HG03354 (cell line): ENCODE measurements at regions not wholly inside any gene's neighbourhood (a gene's known extent, or its start where the extent isn't known, plus 50 kb on each side); places are given as distances from the start of the nearest gene placed in this dataset.
A peak's percentile ranks its signal among the peaks of the same experiment; 100 is the strongest.

Experiments used
- ATAC-seq: cut with Tn5 transposase; IDR thresholded peaks from one replicate; pipeline ENCODE4 v1.9.1; 2021; ENCODE audit warnings: mild to moderate bottlenecking; ENCODE audit not compliant: unreplicated experiment, poor library complexity, severe bottlenecking

DNA sequence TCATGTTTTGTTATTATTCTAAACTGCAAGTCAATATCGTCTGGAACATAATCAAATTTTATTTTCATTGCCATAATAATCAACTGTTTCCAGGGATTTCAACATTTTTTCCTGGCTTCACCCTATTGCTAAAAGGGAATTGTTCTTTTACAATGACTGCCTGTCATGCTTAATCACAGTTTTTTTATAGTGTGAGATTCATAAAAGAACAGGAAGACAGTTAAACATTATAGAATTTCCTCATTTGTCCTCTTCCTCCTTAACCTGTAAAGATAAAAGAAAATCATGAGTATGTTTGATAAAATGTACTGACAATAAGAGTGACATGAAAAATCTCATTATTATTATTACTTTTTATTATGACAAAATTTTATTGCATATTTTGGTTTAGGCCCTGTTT lies 73.3 kb upstream of the CENPW start:
- ATAC-seq: no peak

DNA sequence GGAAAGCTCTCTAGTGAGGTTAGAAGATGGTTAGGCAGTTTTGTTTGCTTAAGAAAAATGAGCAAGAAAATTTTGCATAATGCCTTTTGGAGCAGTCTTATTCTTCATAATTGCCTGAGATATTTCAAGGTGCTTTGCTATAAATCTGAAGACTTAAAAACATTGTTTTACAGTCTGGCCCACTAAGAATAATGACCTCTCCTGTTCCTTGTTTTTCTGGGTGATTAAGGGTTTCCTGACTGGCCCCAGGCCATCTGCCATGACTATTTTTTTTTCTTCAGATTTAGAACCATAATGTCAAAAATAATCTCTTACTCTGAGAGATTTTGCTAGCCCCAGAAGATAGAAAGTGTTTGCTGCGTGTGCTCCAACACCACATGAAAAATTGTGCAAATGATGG lies 72.3 kb upstream of the CENPW start:
- ATAC-seq: peak; percentile 17

DNA sequence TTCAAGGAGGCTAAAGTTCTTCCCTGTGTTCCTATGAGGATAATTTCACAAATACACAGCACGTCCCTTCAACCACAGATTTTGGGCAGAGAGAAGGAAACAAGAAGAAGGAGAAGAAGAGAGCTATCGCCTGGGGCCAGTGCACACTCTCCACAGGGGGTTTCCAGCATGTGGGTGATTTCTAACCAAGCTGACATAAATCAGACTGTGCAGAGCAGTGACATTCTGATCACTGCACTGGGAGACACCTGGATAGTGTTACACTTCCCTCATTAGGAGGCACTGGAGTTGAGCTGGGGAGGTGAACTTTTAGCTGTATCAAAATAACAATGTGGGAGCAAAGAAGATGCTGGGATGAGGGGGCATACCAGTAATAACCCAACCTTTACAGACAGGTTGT lies 71.8 kb upstream of the CENPW start:
- ATAC-seq: peak; percentile 82

DNA sequence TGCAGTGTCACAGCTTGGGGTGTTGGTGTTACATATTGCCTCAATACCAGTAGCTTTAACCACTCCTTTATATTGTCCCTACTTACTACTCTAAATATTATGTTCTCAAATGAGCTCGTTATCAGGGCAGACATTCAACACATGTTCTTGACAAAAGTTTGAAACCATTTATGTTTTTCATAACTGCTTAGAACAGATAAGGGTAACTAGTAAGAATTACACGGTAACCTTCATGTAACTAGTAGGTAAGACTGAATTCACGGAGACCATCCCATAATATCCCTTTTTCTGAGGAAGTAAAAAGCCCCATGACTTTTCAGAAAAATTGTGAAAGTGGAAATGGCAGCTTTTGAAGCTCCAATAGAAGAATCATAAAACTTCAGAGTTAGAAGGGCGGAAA lies 59.6 kb upstream of the CENPW start:
- ATAC-seq: no peak

DNA sequence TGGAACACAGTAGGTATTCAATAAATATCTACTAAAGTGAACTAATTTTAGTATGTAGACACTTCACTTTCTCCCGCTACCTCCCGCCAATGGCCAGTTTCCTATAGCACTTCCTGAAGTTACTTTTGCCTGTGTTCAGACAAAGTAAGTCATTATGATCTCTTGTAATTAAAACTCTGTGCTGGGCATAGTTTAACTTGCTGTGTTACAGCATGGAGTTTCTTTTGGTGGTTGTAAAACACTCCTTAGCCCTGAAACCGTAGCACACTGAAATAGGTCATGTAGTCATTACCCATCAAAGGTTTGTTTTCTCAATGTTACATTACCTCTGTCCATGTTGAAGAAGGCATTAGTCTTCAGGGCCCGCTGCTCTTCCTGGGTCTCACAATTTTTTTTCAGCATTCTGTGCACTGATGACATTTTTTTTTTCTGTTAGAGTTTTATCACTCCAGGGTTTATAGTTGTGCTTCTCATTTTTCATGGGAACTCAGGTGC lies 54.0 kb upstream of the CENPW start:
- ATAC-seq: no peak
